Panc1 (cell line): ENCODE measurements at regions not wholly inside any gene's neighbourhood (a gene's known extent, or its start where the extent isn't known, plus 50 kb on each side); places are given as distances from the start of the nearest gene placed in this dataset.
"Not testable (repeated sequence)": the region's sequence is repeated elsewhere in the genome, so short reads cannot be mapped to it uniquely, and the experiment has no call there.

ENCODE experiments used
- ATAC-seq: fragments of 200-7000 bp; cut with Tn5 transposase; 2 replicates; pipeline ENCODE4 v1.9.1; 2020; ENCODE audit warnings: mild to moderate bottlenecking, moderate library complexity
- BruUV-seq: library from RNA; stranded (reverse); fragments of 400-500 nt; replicated peaks from 2 replicates; lab custom pipeline; 2021; lab: Mats Ljungman, UMichigan
- CTCF ChIA-PET: fragments of 300-600 bp; sonication (Branson Sonifier 250); formaldehyde crosslinking; loops from one replicate; lab custom pipeline; 2022; ENCODE audit warnings: antibody characterized with exemption; lab: Charles Lee
- POLR2A ChIA-PET: fragments of 300-600 bp; sonication (Branson Sonifier 250); formaldehyde crosslinking; loops from one replicate; lab custom pipeline; 2022; ENCODE audit warnings: antibody characterized with exemption; lab: Charles Lee
- DNase-seq: peaks from one replicate; pipeline ENCODE4 v3.0.0-alpha.2; 2010; ENCODE audit warnings: low read depth, low spot score
- H3K27ac ChIP-seq: 2 replicates; pipeline ENCODE4 v1.5.1; 2011; ENCODE audit warnings: mild to moderate bottlenecking, low read length, inconsistent platforms
- H3K27me3 ChIP-seq: fragments of 200-500 bp; sonication (Bioruptor generic); 2 replicates; pipeline ENCODE4 v1.6.0; 2014; ENCODE audit warnings: low read length, inconsistent platforms; ENCODE audit not compliant: control insufficient read depth, insufficient read depth
- H3K36me3 ChIP-seq: fragments of 200-500 bp; sonication (Bioruptor generic); 2 replicates; pipeline ENCODE4 v1.5.1; 2014; ENCODE audit warnings: inconsistent platforms, mild to moderate bottlenecking, low read length, moderate library complexity; ENCODE audit not compliant: control insufficient read depth, insufficient read depth
- H3K4me1 ChIP-seq: 2 replicates; pipeline ENCODE4 v1.5.1; 2011; ENCODE audit warnings: inconsistent platforms, mild to moderate bottlenecking, low read length, moderate library complexity; ENCODE audit not compliant: control insufficient read depth, insufficient read depth
- H3K4me3 ChIP-seq, 2 experiments: 2 replicates each; pipeline ENCODE4 v1.5.1; 2011 to 2012; ENCODE audit warnings: low read depth in 2 of 2, low read length in 2 of 2, mild to moderate bottlenecking in 2 of 2, inconsistent platforms in 1 of 2, moderate library complexity in 1 of 2
- H3K9me3 ChIP-seq: fragments of 200-500 bp; sonication (Bioruptor generic); 2 replicates; pipeline ENCODE4 v1.5.1; 2014; ENCODE audit warnings: low read depth, mild to moderate bottlenecking, inconsistent platforms, low read length, moderate library complexity; ENCODE audit not compliant: control insufficient read depth, insufficient read depth
- POLR2AphosphoS5 ChIP-seq: IDR thresholded peaks from 2 replicates; pipeline ENCODE4 v1.6.1; 2012; ENCODE audit warnings: mild to moderate bottlenecking, low read depth, low read length, moderate library complexity
- SIN3A ChIP-seq: IDR thresholded peaks from 2 replicates; pipeline ENCODE4 v1.6.1; 2012; ENCODE audit warnings: low read depth, mild to moderate bottlenecking, low read length, moderate library complexity, borderline replicate concordance; ENCODE audit not compliant: insufficient read depth
- TCF7L2 ChIP-seq: IDR thresholded peaks from 2 replicates; pipeline ENCODE4 v1.6.1; 2011; ENCODE audit warnings: mild to moderate bottlenecking, low read depth, low read length, inconsistent platforms
- in situ Hi-C: cut with HindIII; loops from 2 replicates; pipeline ENCODE4 v1.10.0; 2016; ENCODE audit warnings: low sequenced_read_pairs, low pct_unique_long_range_greater_than_20kb
- intact Hi-C: fragments of 100-400 bp; cut with micrococcal nuclease; formaldehyde crosslinking; loops from one replicate; pipeline ENCODE4 v1.10.0; 2022; ENCODE audit not compliant: unreplicated experiment
- TF ChIP-seq, protein P1 (sequence below), 2 experiments: IDR thresholded peaks; 2 replicates each; pipeline ENCODE4 v1.6.1; 2011 to 2012; ENCODE audit warnings: low read depth in 2 of 2, control low read depth in 1 of 2, low read length in 1 of 2, mild to moderate bottlenecking in 1 of 2, moderate library complexity in 1 of 2; ENCODE audit not compliant: insufficient read depth in 1 of 2
- TF ChIP-seq, protein P2 (sequence below): fragments of 450-650 bp; IDR thresholded peaks from 2 replicates; pipeline ENCODE4 v1.5.1; 2017; ENCODE audit warnings: mild to moderate bottlenecking

DNA sequence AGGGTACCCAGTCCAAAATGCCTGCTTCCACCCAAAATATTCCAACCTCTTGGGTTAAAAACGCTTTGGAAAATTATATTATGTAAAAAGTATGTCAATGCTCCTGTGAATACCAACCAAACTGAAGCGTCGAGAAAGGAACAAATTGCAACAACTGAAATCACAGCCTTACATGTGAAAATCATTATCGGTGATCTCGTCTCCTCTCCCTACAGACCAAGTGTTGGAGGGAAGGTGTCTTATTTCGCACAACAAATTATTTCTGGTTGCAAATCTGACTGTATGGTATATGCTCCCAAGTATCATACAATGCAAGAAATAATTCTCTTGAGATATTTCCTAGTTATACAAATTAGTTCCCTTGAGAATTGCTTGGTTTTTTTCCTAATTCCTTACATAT, 89.3 kb upstream of the CDYL2 start:
- CTCF ChIA-PET = no interaction called here
- ATAC-seq (no peak), DNase-seq (no peak)
- Histone ChIP-seq H3K27me3 (no peaks in the 10 kb centered on the region), H3K4me1 (no peaks in the 10 kb centered on the region), H3K27ac (no peak overlapping the region), H3K4me3 (no peak overlapping the region), H3K9me3 (no peaks in the 10 kb centered on the region), H3K36me3 (no peaks in the 10 kb centered on the region)
- POLR2A ChIA-PET = no interaction called here
- BruUV-seq = no TSS peak
- in situ Hi-C loops = no loop called here
- intact Hi-C loops = no loop called here
- TF ChIP-seq POLR2AphosphoS5 = no peak
- TF ChIP-seq TCF7L2 = no peak
- TF ChIP-seq, protein P1, sequence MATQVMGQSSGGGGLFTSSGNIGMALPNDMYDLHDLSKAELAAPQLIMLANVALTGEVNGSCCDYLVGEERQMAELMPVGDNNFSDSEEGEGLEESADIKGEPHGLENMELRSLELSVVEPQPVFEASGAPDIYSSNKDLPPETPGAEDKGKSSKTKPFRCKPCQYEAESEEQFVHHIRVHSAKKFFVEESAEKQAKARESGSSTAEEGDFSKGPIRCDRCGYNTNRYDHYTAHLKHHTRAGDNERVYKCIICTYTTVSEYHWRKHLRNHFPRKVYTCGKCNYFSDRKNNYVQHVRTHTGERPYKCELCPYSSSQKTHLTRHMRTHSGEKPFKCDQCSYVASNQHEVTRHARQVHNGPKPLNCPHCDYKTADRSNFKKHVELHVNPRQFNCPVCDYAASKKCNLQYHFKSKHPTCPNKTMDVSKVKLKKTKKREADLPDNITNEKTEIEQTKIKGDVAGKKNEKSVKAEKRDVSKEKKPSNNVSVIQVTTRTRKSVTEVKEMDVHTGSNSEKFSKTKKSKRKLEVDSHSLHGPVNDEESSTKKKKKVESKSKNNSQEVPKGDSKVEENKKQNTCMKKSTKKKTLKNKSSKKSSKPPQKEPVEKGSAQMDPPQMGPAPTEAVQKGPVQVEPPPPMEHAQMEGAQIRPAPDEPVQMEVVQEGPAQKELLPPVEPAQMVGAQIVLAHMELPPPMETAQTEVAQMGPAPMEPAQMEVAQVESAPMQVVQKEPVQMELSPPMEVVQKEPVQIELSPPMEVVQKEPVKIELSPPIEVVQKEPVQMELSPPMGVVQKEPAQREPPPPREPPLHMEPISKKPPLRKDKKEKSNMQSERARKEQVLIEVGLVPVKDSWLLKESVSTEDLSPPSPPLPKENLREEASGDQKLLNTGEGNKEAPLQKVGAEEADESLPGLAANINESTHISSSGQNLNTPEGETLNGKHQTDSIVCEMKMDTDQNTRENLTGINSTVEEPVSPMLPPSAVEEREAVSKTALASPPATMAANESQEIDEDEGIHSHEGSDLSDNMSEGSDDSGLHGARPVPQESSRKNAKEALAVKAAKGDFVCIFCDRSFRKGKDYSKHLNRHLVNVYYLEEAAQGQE (IDR thresholded peaks at IDR 0.05; ENCODE audit: insufficient read depth in 1 of 2, low read depth in 2 of 2, low read length in 1 of 2) = no peak
- no peak for TF ChIP-seq SIN3A

DNA sequence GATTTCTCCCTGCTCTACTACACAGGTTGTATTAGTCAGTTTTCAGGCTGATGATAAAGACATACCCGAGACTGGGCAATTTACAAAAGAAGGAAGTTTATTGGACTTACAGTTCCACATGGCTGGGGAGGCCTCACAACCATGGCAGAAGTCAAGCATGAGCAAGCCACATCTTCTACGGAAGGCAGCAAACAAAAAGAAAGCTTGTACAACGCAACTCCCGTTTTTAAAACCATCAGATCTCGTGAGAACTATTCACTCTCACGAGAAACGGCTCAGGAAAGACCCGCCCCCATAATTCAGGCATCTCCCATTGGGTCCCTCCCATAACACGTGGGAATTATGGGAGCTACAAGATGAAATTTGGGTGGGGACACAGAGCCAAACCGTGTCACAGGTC, 88.0 kb upstream of the CDYL2 start:
- H3K9me3 ChIP-seq, H3K36me3 ChIP-seq, BruUV-seq, H3K27ac ChIP-seq, H3K4me1 ChIP-seq, ATAC-seq, intact Hi-C loops, CTCF ChIA-PET, POLR2A ChIA-PET, in situ Hi-C loops, H3K4me3 ChIP-seq, DNase-seq, H3K27me3 ChIP-seq: not testable (repeated sequence)

DNA sequence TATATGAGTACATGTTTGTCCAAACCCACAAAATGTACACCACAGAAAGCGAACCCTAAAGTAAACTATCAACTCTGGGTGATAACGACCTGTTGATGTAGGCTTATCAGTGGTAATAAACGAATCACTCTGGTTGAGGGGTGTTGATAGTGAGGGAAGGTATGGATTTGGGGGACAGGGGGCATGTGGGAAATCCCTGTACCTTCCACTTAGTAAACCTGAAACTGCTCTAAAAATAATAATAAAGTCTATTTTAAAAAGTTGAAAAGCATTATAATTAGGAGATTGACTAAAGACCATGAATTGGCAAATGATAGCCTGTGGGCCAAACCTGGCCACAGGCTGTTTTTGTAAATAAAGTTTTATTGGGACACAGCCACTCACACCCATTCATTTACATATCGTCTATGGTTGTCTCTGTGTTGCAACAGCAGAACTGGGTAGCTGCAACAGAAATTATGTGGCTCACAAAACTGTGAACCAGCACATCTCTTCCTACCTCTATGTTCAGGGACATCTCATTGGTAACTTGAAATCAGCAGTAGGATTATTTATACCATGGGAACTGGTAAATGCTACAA, 85.5 kb upstream of the CDYL2 start:
- in situ Hi-C loops = no loop called here
- no TSS peak for BruUV-seq
- Histone ChIP-seq H3K27me3 (no peaks in the 10 kb centered on the region), H3K4me3 (no peak overlapping the region), H3K4me1 (no peaks in the 10 kb centered on the region), H3K9me3 (no peaks in the 10 kb centered on the region), H3K36me3 (no peaks in the 10 kb centered on the region), H3K27ac (no peak overlapping the region)
- ATAC-seq (no peak), DNase-seq (no peak)
- intact Hi-C loops = no loop called here
- TF ChIP-seq TCF7L2 (no peak), SIN3A (no peak), POLR2AphosphoS5 (no peak)
- TF ChIP-seq, protein P1 (IDR thresholded peaks at IDR 0.05; ENCODE audit: insufficient read depth in 1 of 2, low read depth in 2 of 2, low read length in 1 of 2) = no peak
- TF ChIP-seq, protein P2, sequence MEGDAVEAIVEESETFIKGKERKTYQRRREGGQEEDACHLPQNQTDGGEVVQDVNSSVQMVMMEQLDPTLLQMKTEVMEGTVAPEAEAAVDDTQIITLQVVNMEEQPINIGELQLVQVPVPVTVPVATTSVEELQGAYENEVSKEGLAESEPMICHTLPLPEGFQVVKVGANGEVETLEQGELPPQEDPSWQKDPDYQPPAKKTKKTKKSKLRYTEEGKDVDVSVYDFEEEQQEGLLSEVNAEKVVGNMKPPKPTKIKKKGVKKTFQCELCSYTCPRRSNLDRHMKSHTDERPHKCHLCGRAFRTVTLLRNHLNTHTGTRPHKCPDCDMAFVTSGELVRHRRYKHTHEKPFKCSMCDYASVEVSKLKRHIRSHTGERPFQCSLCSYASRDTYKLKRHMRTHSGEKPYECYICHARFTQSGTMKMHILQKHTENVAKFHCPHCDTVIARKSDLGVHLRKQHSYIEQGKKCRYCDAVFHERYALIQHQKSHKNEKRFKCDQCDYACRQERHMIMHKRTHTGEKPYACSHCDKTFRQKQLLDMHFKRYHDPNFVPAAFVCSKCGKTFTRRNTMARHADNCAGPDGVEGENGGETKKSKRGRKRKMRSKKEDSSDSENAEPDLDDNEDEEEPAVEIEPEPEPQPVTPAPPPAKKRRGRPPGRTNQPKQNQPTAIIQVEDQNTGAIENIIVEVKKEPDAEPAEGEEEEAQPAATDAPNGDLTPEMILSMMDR = no peak
- CTCF ChIA-PET = no interaction called here
- POLR2A ChIA-PET = no interaction called here
